Natural killer cell (primary cell): ENCODE measurements at regions not wholly inside any gene's neighbourhood (a gene's known extent, or its start where the extent isn't known, plus 50 kb on each side); places are given as distances from the start of the nearest gene placed in this dataset.

Experiments
- ATAC-seq, 3 donors: fragments of 150-1000 bp in 2 of 3; fragments of 200-7000 bp in 1 of 3; cut with Tn5 transposase; 1 replicate in 1 of 3; 2 replicates in 2 of 3; pipeline ENCODE4 v1.10.0; 2021; ENCODE audit warnings: mild to moderate bottlenecking in 2 of 3, moderate library complexity in 2 of 3
- DNase-seq, 2 donors: peaks; one replicate each; pipeline versions ENCODE4 v3.0.0 to v3.0.0-alpha.2; 2013 to 2021; ENCODE audit warnings: mixed read lengths in 1 of 2
- H3K27ac ChIP-seq: one replicate; pipeline ENCODE4 v1.5.1; 2013; ENCODE audit warnings: mild to moderate bottlenecking, low read length
- H3K27me3 ChIP-seq: one replicate; pipeline ENCODE4 v1.6.1; 2013; ENCODE audit warnings: low read length; ENCODE audit not compliant: control insufficient read depth, insufficient read depth
- H3K36me3 ChIP-seq: one replicate; pipeline ENCODE4 v1.6.1; 2013; ENCODE audit warnings: low read length; ENCODE audit not compliant: control insufficient read depth, insufficient read depth
- H3K4me1 ChIP-seq: one replicate; pipeline ENCODE4 v1.6.1; 2013; ENCODE audit warnings: low read length; ENCODE audit not compliant: control insufficient read depth, insufficient read depth
- H3K4me3 ChIP-seq: one replicate; pipeline ENCODE4 v1.5.1; 2013; ENCODE audit warnings: low read length
- H3K9me3 ChIP-seq: one replicate; pipeline ENCODE4 v1.6.1; 2013; ENCODE audit warnings: low read length; ENCODE audit not compliant: control insufficient read depth, insufficient read depth
- H3K27ac Mint-ChIP-seq, 2 donors: one replicate each; pipeline ENCODE4 v1.8.0; 2022; ENCODE audit warnings: mild to moderate bottlenecking in 2 of 2, mixed read lengths in 2 of 2, moderate library complexity in 1 of 2
- H3K27me3 Mint-ChIP-seq, 2 donors: one replicate each; pipeline ENCODE4 v1.8.0; 2022; ENCODE audit warnings: low read depth in 2 of 2, mixed read lengths in 2 of 2
- H3K36me3 Mint-ChIP-seq: one replicate; pipeline ENCODE4 v1.8.0; 2022; ENCODE audit warnings: mixed read lengths
- H3K4me1 Mint-ChIP-seq, 2 donors: one replicate each; pipeline ENCODE4 v1.8.0; 2022; ENCODE audit warnings: mixed read lengths in 2 of 2
- H3K4me3 Mint-ChIP-seq: one replicate; pipeline ENCODE4 v1.8.0; 2022; ENCODE audit warnings: mild to moderate bottlenecking, moderate library complexity, mixed read lengths
- H3K9me3 Mint-ChIP-seq, 2 donors: one replicate each; pipeline ENCODE4 v1.8.0; 2022; ENCODE audit warnings: mixed read lengths in 2 of 2
- CTCF ChIP-seq: fragments of 200-600 bp; IDR thresholded peaks from one replicate; pipeline ENCODE4 v1.8.0; 2022; ENCODE audit warnings: antibody characterized with exemption
- WGBS: methylation state at CpG from one replicate; pipeline ENCODE4 v1.1.7; 2013; ENCODE audit warnings: missing lambda C conversion rate; ENCODE audit not compliant: insufficient coverage; 5-methylcytosine and 5-hydroxymethylcytosine counted together
- intact Hi-C: fragments of 100-400 bp; cut with micrococcal nuclease; formaldehyde crosslinking; loops from one replicate; pipeline ENCODE4 v1.14.2; 2022

- no peak for TF ChIP-seq CTCF
- Histone ChIP-seq H3K36me3 (no peaks in the 10 kb centered on the region), H3K27me3 (no peaks in the 10 kb centered on the region), H3K9me3 (no peaks in the 10 kb centered on the region), H3K4me3 (no peak overlapping the region), H3K4me1 (no peaks in the 10 kb centered on the region), H3K27ac (no peak overlapping the region)
- Mint-ChIP-seq H3K36me3 (no peaks in the 10 kb centered on the region), H3K4me3 (no peak overlapping the region), H3K27ac (no peak overlapping the region), H3K4me1 (no peaks in the 10 kb centered on the region), H3K9me3 (no peaks in the 10 kb centered on the region), H3K27me3 (peaks cover 10 to 15% of the 10 kb centered on the region in 2 donors)
- WGBS = 69% methylated on average over 3 of the region's 4 CpGs
- DNase-seq (peak in 1 of 2 donors; percentile 8), ATAC-seq (no peak)
- intact Hi-C loops = no loop called here
Measured at GRCh38 chr11:11076276-11076675, 218.4 kb upstream of the ZBED5 start.

GRCh38 chr11:11075515-11076171 is 217.8 kb upstream of the ZBED5 start:
- H3K4me3 ChIP-seq = no peak overlapping the region
- no peak overlapping the region for H3K27ac ChIP-seq
- Mint-ChIP-seq H3K36me3 (no peaks in the 10 kb centered on the region), H3K4me3 (no peak overlapping the region), H3K9me3 (no peaks in the 10 kb centered on the region), H3K27me3 (peaks cover 10 to 13% of the 10 kb centered on the region in 2 donors), H3K27ac (no peak overlapping the region), H3K4me1 (no peaks in the 10 kb centered on the region)
- H3K27me3 ChIP-seq = no peaks in the 10 kb centered on the region
- DNase-seq (no peak), ATAC-seq (no peak)
- H3K4me1 ChIP-seq = no peaks in the 10 kb centered on the region
- TF ChIP-seq CTCF = no peak
- H3K9me3 ChIP-seq = no peaks in the 10 kb centered on the region
- no peaks in the 10 kb centered on the region for H3K36me3 ChIP-seq
- intact Hi-C loops = no loop called here
- 71% methylated on average over 6 of the region's 6 CpGs for WGBS

GRCh38 chr11:11074686-11075335 is 217.0 kb upstream of the ZBED5 start:
- no peaks in the 10 kb centered on the region for H3K36me3 ChIP-seq
- ATAC-seq (no peak), DNase-seq (no peak)
- intact Hi-C loops = no loop called here
- H3K27ac ChIP-seq = no peak overlapping the region
- Mint-ChIP-seq H3K27ac (no peak overlapping the region), H3K4me3 (no peak overlapping the region), H3K36me3 (no peaks in the 10 kb centered on the region), H3K4me1 (no peaks in the 10 kb centered on the region), H3K9me3 (no peaks in the 10 kb centered on the region), H3K27me3 (peaks cover 7 to 9% of the 10 kb centered on the region in 2 donors)
- H3K4me1 ChIP-seq = no peaks in the 10 kb centered on the region
- 85% methylated on average over 11 of the region's 11 CpGs for WGBS
- H3K27me3 ChIP-seq = no peaks in the 10 kb centered on the region
- no peak for TF ChIP-seq CTCF
- no peak overlapping the region for H3K4me3 ChIP-seq
- no peaks in the 10 kb centered on the region for H3K9me3 ChIP-seq

- TF ChIP-seq CTCF = no peak
- 47% methylated on average over 1 of the region's 1 CpG for WGBS
- H3K9me3 Mint-ChIP-seq = no peaks in the 10 kb centered on the region
- H3K27ac Mint-ChIP-seq = no peak overlapping the region
- H3K27me3 ChIP-seq = no peaks in the 10 kb centered on the region
- DNase-seq = no peak
- intact Hi-C loops = no loop called here
- H3K36me3 ChIP-seq = no peaks in the 10 kb centered on the region
- no peak overlapping the region for H3K4me3 ChIP-seq
- no peaks in the 10 kb centered on the region for H3K4me1 Mint-ChIP-seq
- peaks cover 0 to 5% of the 10 kb centered on the region in 2 donors for H3K27me3 Mint-ChIP-seq
- no peaks in the 10 kb centered on the region for H3K9me3 ChIP-seq
- no peaks in the 10 kb centered on the region for H3K36me3 Mint-ChIP-seq
- no peak overlapping the region for H3K4me3 Mint-ChIP-seq
- H3K4me1 ChIP-seq = no peaks in the 10 kb centered on the region
- ATAC-seq = no peak
- no peak overlapping the region for H3K27ac ChIP-seq
Measured at GRCh38 chr11:11073996-11074395, 216.1 kb upstream of the ZBED5 start.
